HCT116 (cell line): ENCODE measurements at regions not wholly inside any gene's neighbourhood (a gene's known extent, or its start where the extent isn't known, plus 50 kb on each side); places are given as distances from the start of the nearest gene placed in this dataset.

Source experiments
- CEBPB ChIP-seq: IDR thresholded peaks from 2 replicates; pipeline ENCODE4 v1.6.1; 2012; ENCODE audit warnings: low read depth
- EZH2 ChIP-seq: fragments of 200-600 bp; sonication (generic); IDR thresholded peaks from 2 replicates; pipeline ENCODE4 v1.6.1; 2017; ENCODE audit warnings: antibody characterized with exemption, mixed run types
- FOSL1 ChIP-seq: IDR thresholded peaks from 2 replicates; pipeline ENCODE4 v1.6.1; 2012; ENCODE audit warnings: low read depth
- JUND ChIP-seq: IDR thresholded peaks from 2 replicates; pipeline ENCODE4 v1.6.1; 2012
- POLR2A ChIP-seq: IDR thresholded peaks from 2 replicates; pipeline ENCODE4 v1.7.0; 2011; ENCODE audit warnings: borderline replicate concordance; ENCODE audit not compliant: insufficient read depth, insufficient read length; ENCODE audit errors: extremely low read depth
- POLR2AphosphoS5 ChIP-seq: IDR thresholded peaks from 2 replicates; pipeline ENCODE4 v1.6.1; 2011; ENCODE audit warnings: mild to moderate bottlenecking, low read depth, low read length, moderate library complexity
- SIN3A ChIP-seq: IDR thresholded peaks from 2 replicates; pipeline ENCODE4 v1.6.1; 2012; ENCODE audit warnings: low read depth
- SRF ChIP-seq: IDR thresholded peaks from 2 replicates; pipeline ENCODE4 v1.6.1; 2012; ENCODE audit warnings: low read depth
- TCF7L2 ChIP-seq: IDR thresholded peaks from 2 replicates; pipeline ENCODE4 v1.7.0; 2011; ENCODE audit warnings: borderline replicate concordance, inconsistent platforms; ENCODE audit not compliant: insufficient read depth, insufficient read length; ENCODE audit errors: extremely low read depth
- YY1 ChIP-seq: IDR thresholded peaks from 2 replicates; pipeline ENCODE4 v1.6.1; 2011; ENCODE audit warnings: low read length, low read depth, moderate library complexity, mild to moderate bottlenecking; ENCODE audit not compliant: insufficient replicate concordance; ENCODE audit errors: extremely low read depth
- TF ChIP-seq, protein P1 (sequence below), 3 experiments: fragments of 200-600 bp in 1 of 3; sonication (generic) in 1 of 3; IDR thresholded peaks in 2 of 3; conservative IDR thresholded peaks in 1 of 3; 2 replicates each; pipeline ENCODE4 v1.5.1; 2012 to 2017; ENCODE audit warnings: low read depth in 2 of 3, low read length in 2 of 3, antibody characterized with exemption in 1 of 3, borderline replicate concordance in 1 of 3, control low read depth in 1 of 3, mild to moderate bottlenecking in 1 of 3, mixed read lengths in 1 of 3, mixed run types in 1 of 3, moderate library complexity in 1 of 3; ENCODE audit not compliant: insufficient read depth in 1 of 3
- TF ChIP-seq, protein P2 (sequence below): IDR thresholded peaks from 2 replicates; pipeline ENCODE4 v1.6.1; 2012
- TF ChIP-seq, protein P3 (sequence below): IDR thresholded peaks from 2 replicates; pipeline ENCODE4 v1.6.1; 2012; ENCODE audit warnings: low read depth
- TF ChIP-seq, protein P4 (sequence below): IDR thresholded peaks from 2 replicates; pipeline ENCODE4 v1.6.1; 2012

DNA sequence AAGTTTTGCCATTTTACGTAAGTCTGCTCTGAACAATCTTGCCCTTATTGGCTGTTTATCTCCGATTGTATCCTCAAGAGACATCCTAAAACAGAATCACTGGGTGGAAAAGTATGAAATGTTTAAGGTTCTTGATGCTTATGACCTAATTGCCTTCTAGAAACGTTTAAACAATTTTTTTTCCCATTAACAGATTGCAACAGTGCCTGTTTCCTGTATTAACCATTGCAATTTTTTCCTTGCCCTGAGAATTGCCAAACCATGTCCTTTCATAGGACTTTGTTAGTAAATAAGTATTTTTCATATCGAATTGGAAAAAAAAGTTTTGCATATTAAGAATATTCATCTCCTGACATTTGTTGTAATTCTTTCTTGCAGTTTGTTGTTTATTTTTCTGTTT lies 639.8 kb downstream of the INHBA start:
- TF ChIP-seq POLR2A (no peak), POLR2AphosphoS5 (no peak), YY1 (no peak), SRF (no peak), FOSL1 (no peak), TCF7L2 (no peak), SIN3A (no peak), EZH2 (no peak), JUND (no peak), CEBPB (no peak)
- TF ChIP-seq, protein P1, sequence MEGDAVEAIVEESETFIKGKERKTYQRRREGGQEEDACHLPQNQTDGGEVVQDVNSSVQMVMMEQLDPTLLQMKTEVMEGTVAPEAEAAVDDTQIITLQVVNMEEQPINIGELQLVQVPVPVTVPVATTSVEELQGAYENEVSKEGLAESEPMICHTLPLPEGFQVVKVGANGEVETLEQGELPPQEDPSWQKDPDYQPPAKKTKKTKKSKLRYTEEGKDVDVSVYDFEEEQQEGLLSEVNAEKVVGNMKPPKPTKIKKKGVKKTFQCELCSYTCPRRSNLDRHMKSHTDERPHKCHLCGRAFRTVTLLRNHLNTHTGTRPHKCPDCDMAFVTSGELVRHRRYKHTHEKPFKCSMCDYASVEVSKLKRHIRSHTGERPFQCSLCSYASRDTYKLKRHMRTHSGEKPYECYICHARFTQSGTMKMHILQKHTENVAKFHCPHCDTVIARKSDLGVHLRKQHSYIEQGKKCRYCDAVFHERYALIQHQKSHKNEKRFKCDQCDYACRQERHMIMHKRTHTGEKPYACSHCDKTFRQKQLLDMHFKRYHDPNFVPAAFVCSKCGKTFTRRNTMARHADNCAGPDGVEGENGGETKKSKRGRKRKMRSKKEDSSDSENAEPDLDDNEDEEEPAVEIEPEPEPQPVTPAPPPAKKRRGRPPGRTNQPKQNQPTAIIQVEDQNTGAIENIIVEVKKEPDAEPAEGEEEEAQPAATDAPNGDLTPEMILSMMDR (IDR thresholded peaks at IDR 0.05 in 2 of 3, conservative IDR thresholded peaks at IDR 0.05 in 1 of 3; ENCODE audit: borderline replicate concordance in 1 of 3, insufficient read depth in 1 of 3, low read depth in 2 of 3, low read length in 2 of 3), result no peak
- TF ChIP-seq, protein P2, sequence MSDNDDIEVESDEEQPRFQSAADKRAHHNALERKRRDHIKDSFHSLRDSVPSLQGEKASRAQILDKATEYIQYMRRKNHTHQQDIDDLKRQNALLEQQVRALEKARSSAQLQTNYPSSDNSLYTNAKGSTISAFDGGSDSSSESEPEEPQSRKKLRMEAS, result no peak
- TF ChIP-seq, protein P3, sequence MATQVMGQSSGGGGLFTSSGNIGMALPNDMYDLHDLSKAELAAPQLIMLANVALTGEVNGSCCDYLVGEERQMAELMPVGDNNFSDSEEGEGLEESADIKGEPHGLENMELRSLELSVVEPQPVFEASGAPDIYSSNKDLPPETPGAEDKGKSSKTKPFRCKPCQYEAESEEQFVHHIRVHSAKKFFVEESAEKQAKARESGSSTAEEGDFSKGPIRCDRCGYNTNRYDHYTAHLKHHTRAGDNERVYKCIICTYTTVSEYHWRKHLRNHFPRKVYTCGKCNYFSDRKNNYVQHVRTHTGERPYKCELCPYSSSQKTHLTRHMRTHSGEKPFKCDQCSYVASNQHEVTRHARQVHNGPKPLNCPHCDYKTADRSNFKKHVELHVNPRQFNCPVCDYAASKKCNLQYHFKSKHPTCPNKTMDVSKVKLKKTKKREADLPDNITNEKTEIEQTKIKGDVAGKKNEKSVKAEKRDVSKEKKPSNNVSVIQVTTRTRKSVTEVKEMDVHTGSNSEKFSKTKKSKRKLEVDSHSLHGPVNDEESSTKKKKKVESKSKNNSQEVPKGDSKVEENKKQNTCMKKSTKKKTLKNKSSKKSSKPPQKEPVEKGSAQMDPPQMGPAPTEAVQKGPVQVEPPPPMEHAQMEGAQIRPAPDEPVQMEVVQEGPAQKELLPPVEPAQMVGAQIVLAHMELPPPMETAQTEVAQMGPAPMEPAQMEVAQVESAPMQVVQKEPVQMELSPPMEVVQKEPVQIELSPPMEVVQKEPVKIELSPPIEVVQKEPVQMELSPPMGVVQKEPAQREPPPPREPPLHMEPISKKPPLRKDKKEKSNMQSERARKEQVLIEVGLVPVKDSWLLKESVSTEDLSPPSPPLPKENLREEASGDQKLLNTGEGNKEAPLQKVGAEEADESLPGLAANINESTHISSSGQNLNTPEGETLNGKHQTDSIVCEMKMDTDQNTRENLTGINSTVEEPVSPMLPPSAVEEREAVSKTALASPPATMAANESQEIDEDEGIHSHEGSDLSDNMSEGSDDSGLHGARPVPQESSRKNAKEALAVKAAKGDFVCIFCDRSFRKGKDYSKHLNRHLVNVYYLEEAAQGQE, result no peak
- TF ChIP-seq, protein P4, sequence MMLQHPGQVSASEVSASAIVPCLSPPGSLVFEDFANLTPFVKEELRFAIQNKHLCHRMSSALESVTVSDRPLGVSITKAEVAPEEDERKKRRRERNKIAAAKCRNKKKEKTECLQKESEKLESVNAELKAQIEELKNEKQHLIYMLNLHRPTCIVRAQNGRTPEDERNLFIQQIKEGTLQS, result no peak
